OCI-LY1 (cell line): ENCODE measurements at regions not wholly inside any gene's neighbourhood (a gene's known extent, or its start where the extent isn't known, plus 50 kb on each side); places are given as distances from the start of the nearest gene placed in this dataset.

ENCODE experiments used
- CTCF ChIP-seq: fragments of 200-600 bp; sonication (generic), shearing (Covaris generic); IDR thresholded peaks from 2 replicates; pipeline ENCODE4 v1.5.1; 2017; ENCODE audit warnings: mild to moderate bottlenecking, antibody characterized with exemption, low read length, moderate library complexity, mixed read lengths
- EZH2 ChIP-seq: fragments of 200-600 bp; sonication (generic), shearing (Covaris generic); IDR thresholded peaks from 2 replicates; pipeline ENCODE4 v1.8.0; 2017; ENCODE audit warnings: borderline replicate concordance, mixed run types, mild to moderate bottlenecking, antibody characterized with exemption, low read length, moderate library complexity, mixed read lengths

- TF ChIP-seq CTCF, result no peak
- TF ChIP-seq EZH2, result no peak
These were observed 117.3 kb upstream of the CAND1 start for GRCh38 chr12:67151886-67152285.
